Progenitor cell of endocrine pancreas (in vitro differentiated cells): ENCODE measurements at regions not wholly inside any gene's neighbourhood (a gene's known extent, or its start where the extent isn't known, plus 50 kb on each side); places are given as distances from the start of the nearest gene placed in this dataset.

Source experiments
- DNase-seq: peaks from one replicate; pipeline ENCODE4 v3.0.0; 2021; ENCODE audit warnings: low spot score; ENCODE audit not compliant: unreplicated experiment
- H3K27ac Mint-ChIP-seq: 2 replicates; pipeline ENCODE4 v1.8.0; 2021; ENCODE audit warnings: mild to moderate bottlenecking, moderate library complexity, mixed read lengths
- H3K27me3 Mint-ChIP-seq: 2 replicates; pipeline ENCODE4 v1.8.0; 2021; ENCODE audit warnings: mixed read lengths
- H3K36me3 Mint-ChIP-seq: 2 replicates; pipeline ENCODE4 v1.8.0; 2022; ENCODE audit warnings: mixed read lengths; ENCODE audit not compliant: insufficient read depth
- H3K4me1 Mint-ChIP-seq: 2 replicates; pipeline ENCODE4 v1.8.0; 2021; ENCODE audit warnings: low read depth, mixed read lengths
- H3K4me3 Mint-ChIP-seq: 2 replicates; pipeline ENCODE4 v1.8.0; 2021; ENCODE audit warnings: low read depth, mild to moderate bottlenecking, moderate library complexity, mixed read lengths
- H3K9me3 Mint-ChIP-seq: 2 replicates; pipeline ENCODE4 v1.8.0; 2021; ENCODE audit warnings: low read depth, mixed read lengths
- TF ChIP-seq, protein P1 (sequence below): fragments of 200-600 bp; sonication (generic); IDR thresholded peaks from one replicate; pipeline ENCODE4 v1.5.0; 2021; ENCODE audit warnings: antibody characterized with exemption, mild to moderate bottlenecking; ENCODE audit not compliant: unreplicated experiment

DNA sequence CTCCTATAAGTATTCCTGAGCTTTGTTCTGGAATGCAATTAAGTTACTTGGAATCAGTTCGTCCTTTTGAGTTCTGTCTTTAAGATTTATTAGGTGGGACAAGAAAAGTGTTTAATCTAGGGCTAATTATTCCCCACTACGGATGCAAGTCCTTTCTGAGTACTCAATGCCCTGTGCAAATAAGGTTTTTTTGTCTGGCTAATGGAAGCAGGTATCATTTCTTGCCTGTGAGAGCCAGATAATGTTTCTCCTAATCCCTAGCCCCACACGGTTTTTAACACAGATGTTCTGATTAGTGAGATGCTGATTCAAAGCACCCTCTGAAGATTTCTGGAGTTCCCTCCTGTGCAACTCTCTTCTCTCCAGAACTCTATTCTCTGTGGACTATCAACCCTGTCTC lies 296.6 kb upstream of the PRICKLE1 start:
- peaks cover 22% of the 10 kb centered on the region for H3K9me3 Mint-ChIP-seq
- peaks cover 20% of the 10 kb centered on the region for H3K4me1 Mint-ChIP-seq
- H3K4me3 Mint-ChIP-seq = no peak overlapping the region
- TF ChIP-seq, protein P1, sequence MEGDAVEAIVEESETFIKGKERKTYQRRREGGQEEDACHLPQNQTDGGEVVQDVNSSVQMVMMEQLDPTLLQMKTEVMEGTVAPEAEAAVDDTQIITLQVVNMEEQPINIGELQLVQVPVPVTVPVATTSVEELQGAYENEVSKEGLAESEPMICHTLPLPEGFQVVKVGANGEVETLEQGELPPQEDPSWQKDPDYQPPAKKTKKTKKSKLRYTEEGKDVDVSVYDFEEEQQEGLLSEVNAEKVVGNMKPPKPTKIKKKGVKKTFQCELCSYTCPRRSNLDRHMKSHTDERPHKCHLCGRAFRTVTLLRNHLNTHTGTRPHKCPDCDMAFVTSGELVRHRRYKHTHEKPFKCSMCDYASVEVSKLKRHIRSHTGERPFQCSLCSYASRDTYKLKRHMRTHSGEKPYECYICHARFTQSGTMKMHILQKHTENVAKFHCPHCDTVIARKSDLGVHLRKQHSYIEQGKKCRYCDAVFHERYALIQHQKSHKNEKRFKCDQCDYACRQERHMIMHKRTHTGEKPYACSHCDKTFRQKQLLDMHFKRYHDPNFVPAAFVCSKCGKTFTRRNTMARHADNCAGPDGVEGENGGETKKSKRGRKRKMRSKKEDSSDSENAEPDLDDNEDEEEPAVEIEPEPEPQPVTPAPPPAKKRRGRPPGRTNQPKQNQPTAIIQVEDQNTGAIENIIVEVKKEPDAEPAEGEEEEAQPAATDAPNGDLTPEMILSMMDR = no peak
- H3K36me3 Mint-ChIP-seq = peaks cover 3% of the 10 kb centered on the region
- no peaks in the 10 kb centered on the region for H3K27me3 Mint-ChIP-seq
- no peak for DNase-seq
- H3K27ac Mint-ChIP-seq = peak overlapping the region; percentile 83

DNA sequence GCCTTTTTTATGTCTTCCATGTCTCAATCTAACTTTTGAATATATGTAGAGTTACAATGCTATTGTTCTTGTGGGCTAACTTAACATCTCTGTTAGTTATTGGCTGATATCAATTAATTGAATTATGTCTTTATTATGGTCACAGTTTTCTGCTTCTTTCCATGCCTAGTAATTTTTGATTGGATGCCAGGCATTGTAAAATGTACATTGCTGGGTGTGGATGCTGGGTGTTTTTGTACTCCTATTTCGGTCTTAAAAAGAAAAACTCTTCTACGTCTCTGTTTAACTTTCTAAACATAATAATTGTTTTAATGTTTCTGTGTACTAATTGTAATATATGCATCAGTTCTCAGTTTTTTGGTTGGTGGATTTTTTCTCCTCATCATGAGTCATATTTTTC lies 296.1 kb upstream of the PRICKLE1 start:
- Mint-ChIP-seq H3K9me3 (peaks cover 25% of the 10 kb centered on the region), H3K27ac (peak overlapping the region; percentile 3), H3K4me3 (no peak overlapping the region), H3K27me3 (no peaks in the 10 kb centered on the region), H3K36me3 (peaks cover 3% of the 10 kb centered on the region), H3K4me1 (peaks cover 20% of the 10 kb centered on the region)
- no peak for DNase-seq
- TF ChIP-seq, protein P1 = no peak

DNA sequence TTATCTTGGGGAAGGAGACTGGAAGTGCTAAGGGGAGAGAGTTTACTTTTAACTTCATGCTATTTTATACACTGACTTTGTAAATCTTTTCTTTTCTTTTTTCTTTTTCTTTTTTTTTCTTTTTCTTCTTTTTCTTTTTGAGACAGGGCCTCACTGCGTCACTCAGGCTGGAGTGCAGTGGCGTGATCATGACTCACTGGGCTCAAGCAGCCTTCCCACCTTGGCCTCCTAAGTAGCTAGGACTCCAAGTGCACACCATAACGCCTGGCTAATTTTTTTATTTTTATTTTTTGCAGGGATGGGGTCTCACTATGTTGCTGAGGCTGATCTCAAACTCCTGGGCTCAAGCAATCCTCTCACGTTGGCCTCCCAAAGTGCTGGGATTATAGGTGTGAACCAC lies 294.6 kb upstream of the PRICKLE1 start:
- Mint-ChIP-seq H3K9me3 (peaks cover 28% of the 10 kb centered on the region), H3K36me3 (peaks cover 3% of the 10 kb centered on the region)

DNA sequence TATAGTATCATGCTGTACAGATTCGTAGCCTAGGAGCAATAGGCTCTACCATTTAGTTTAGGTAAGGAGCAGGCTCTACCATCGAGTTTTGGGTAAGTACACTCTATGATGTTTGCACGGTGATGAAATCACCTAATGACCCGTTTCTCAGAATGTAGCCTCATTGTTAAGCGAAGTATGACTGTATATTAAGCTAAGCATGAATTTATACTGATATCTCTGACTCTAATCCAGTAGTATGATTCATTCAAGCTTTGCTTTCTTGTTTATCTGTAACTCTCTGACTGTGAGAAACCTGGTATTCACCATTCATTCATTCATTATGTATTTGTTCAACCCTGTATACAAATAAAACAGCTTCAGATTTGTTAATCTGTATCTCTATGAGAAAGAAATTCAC lies 283.9 kb upstream of the PRICKLE1 start:
- H3K9me3 Mint-ChIP-seq = peaks cover 5% of the 10 kb centered on the region
- H3K4me1 Mint-ChIP-seq = no peaks in the 10 kb centered on the region
- H3K27ac Mint-ChIP-seq = no peak overlapping the region
- H3K27me3 Mint-ChIP-seq = no peaks in the 10 kb centered on the region
- H3K36me3 Mint-ChIP-seq = peaks cover 2% of the 10 kb centered on the region
- TF ChIP-seq, protein P1 = no peak
- no peak for DNase-seq
- H3K4me3 Mint-ChIP-seq = no peak overlapping the region

More for the DNA sequence above, 294.6 kb upstream of the PRICKLE1 start:
- H3K4me3 Mint-ChIP-seq = no peak overlapping the region
- TF ChIP-seq, protein P1 = no peak
- no peak for DNase-seq
- H3K4me1 Mint-ChIP-seq = peaks cover 20% of the 10 kb centered on the region
- no peak overlapping the region for H3K27ac Mint-ChIP-seq
- H3K27me3 Mint-ChIP-seq = no peaks in the 10 kb centered on the region

DNA sequence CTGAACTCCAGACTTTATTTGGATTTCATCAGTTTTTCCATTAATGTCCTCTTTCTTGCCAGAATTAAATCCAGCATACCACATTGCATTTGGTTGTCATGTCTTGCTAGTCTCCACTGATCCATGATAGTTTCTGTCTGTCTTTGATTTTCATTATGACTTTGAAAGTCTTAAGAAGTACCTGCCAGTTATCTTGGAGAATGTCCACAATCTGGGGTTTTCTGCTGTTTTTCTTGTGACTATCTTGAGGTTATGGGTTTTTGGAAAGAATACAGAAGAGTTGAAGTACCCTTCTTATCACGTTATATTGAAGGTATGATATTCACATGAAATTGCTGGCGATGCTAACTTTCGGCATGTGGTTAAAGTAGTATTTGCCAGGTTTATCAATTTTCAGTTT lies 282.3 kb upstream of the PRICKLE1 start:
- Mint-ChIP-seq H3K9me3 (peaks cover 2% of the 10 kb centered on the region), H3K27me3 (no peaks in the 10 kb centered on the region), H3K4me3 (no peak overlapping the region), H3K36me3 (no peaks in the 10 kb centered on the region), H3K4me1 (peaks cover 3% of the 10 kb centered on the region), H3K27ac (no peak overlapping the region)
- no peak for DNase-seq
- TF ChIP-seq, protein P1 = no peak
